Hippocampal formation (tissue), 2 donors: ENCODE measurements at regions not wholly inside any gene's neighbourhood (a gene's known extent, or its start where the extent isn't known, plus 50 kb on each side); places are given as distances from the start of the nearest gene placed in this dataset.
"Not testable (repeated sequence)": the region's sequence is repeated elsewhere in the genome, so short reads cannot be mapped to it uniquely, and the experiment has no call there.

Experiments used
- DNase-seq, 2 donors: peaks; one replicate each; lab custom pipeline; 2025; lab: John Stamatoyannopoulos, UW

- DNase-seq: no peak
These were observed 115.6 kb upstream of the METAP2 start for GRCh38 chr12:95358111-95359083.

- no peak for DNase-seq
These were observed 108.0 kb upstream of the METAP2 start for GRCh38 chr12:95365912-95366311.

- DNase-seq: no peak
These were observed 105.0 kb upstream of the METAP2 start for GRCh38 chr12:95368931-95369330.

- DNase-seq: no peak
These were observed 102.4 kb upstream of the METAP2 start for GRCh38 chr12:95371571-95371970.

GRCh38 chr12:95379481-95379880 is 94.5 kb upstream of the METAP2 start:
- DNase-seq: not testable (repeated sequence)

DNA sequence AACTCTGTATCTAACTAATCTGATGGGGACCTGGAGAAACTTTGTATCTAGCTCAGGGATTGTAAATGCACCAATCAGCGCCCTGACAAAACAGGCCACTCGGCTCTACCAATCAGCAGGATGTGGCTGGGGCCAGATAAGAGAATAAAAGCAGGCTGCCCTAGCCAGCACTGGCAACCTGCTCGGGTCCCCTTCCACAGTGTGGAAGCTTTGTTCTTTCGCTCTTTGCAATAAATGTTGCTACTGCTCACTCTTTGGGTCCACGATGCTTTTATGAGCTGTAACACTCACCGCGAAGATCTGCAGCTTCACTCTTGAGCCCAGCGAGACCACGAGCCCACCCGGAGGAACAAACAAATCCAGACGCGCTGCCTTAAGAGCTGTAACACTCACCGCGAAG is 93.6 kb upstream of the METAP2 start:
- not testable (repeated sequence) for DNase-seq

DNA sequence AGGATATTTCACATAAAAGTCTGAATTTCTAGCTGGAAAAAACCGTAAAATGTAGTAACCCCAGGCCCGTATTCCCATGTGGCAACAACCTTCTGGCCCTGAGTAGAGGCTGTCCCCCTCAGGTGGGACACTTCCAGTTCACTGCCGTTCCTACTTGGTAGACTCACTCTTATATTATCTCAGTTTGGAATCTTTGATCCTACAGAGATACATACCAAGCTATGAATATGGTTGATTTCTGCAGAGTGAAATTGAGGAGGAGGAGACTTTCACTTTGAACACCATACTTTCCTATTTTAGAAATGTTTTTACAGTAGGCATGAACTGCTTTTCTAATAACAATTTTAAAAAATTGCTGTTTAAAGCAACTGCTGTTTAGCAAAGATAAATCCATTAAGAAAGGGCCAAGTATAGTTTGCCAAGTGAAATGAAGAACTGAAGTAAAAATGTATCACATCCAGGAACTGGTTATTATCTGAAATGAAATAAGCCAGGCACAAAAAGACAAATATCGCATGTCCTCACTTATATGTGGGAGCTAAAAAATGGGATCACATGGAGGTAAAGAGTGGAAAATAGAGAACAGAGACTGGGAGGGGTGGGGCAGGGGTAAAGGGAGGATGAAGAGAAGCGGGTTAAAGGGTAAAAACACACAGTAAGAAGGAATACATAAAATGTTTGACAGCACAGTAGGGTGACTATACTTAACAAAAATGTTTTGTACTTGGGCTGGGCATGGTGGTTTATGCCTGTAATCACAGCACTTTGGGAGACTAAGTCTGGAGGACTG is 92.8 kb upstream of the METAP2 start:
- DNase-seq: no peak

GRCh38 chr12:95383920-95384319 is 90.0 kb upstream of the METAP2 start:
- DNase-seq: not testable (repeated sequence)

- DNase-seq: no peak
These were observed 89.2 kb upstream of the METAP2 start for GRCh38 chr12:95384785-95385184.

- peak; percentile 3 to 5 for DNase-seq
These were observed 88.5 kb upstream of the METAP2 start for GRCh38 chr12:95385246-95386035.

DNA sequence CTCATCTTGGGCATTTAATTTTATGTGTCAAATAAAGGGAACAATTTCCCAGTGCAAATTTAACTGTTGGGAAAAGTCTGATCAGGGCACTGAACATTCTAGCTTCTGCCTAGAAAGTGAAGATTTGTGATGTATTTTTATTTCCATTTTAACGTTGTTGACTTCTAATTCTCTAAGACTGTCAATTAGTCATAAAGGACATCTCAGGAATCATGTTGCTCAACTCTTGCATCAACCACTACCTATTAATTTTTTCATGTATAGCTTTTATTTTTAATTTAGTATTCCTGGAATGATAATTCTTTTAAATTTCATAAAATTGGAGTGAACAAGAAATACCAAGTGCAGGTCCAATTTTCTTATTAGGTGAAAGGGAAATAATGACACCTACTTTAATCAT is 87.9 kb upstream of the METAP2 start:
- no peak for DNase-seq

DNA sequence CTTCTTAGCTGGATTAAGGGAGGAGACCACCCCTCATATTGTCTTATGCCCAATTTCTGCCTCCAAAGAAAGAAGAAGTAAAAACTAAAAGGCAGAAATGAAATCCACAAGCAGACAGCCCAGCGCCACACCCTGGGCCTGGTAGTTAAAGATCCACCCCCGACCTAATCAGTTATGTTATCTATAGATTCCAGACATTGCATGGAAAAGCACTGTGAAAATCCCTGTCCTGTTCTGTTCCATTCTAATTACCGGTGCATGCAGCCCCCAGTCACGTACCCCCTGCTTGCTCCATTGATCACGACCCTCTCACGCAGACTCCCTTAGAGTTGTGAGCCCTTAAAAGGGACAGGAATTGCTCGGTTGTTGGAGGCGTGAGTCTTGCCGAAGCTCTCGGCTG is 85.7 kb upstream of the METAP2 start:
- not testable (repeated sequence) for DNase-seq

DNA sequence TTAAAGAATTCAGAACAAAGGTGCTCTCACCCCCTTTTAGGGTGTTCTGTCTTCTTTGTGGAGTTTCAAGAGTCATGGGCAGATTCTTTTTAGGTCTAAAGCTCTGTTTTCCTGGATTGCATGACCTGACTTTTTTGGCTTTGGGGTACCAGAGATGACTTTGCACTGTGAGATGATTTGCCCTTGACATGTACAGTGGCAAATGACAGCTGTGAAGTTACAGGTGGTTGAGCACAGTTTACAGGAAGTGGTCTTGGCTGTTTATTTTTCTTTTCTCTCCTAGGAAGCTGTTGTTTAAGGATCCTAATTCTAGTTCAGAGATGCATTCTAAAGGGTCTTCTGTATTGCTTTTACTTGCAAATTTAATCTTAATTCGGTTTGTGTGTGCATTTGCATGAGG is 83.8 kb upstream of the METAP2 start:
- DNase-seq: no peak

DNA sequence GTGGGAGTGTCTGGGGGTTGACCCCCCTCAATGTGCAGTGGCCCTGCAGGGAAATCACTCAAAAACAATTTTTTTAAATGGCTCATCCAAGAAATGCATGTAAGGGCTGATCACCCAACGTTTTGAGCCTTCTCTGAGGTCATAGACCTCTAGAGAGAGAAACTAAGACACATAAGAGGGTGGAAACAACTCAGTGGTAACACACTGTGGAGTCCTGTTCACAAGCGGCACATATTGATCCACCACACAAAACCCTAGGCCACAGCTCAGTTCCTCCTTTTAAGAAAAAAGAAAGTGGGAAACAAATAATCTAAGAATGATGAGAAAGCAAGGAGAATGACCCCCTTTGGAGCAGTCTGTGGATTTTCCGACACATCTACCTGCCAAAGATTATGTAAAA is 83.0 kb upstream of the METAP2 start:
- no peak for DNase-seq

GRCh38 chr12:95393191-95393790 is 80.7 kb upstream of the METAP2 start:
- DNase-seq: no peak

DNA sequence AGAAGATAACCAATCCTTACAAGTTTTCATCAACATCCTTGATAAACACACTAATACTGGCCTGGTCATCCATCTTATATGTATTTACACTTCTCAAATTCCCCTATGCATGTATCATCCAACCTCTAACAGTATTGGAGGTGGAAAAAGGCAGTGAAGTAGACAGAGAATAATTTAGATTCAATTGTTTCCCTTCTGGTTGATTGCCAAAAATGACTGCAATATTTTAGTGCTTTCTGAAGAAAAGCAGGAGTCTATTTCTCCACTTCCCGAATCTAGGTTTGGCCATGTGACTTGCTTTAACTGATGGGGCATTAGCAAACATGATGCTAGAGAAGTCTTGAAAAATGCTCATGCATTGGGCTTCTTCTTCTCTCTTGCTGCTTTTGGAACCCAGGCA is 78.3 kb upstream of the METAP2 start:
- DNase-seq: no peak

- DNase-seq: no peak
These were observed 77.0 kb upstream of the METAP2 start for GRCh38 chr12:95396849-95397468.

GRCh38 chr12:95397571-95397970 is 76.4 kb upstream of the METAP2 start:
- no peak for DNase-seq

- no peak for DNase-seq
These were observed 71.9 kb upstream of the METAP2 start for GRCh38 chr12:95402096-95402495.

DNA sequence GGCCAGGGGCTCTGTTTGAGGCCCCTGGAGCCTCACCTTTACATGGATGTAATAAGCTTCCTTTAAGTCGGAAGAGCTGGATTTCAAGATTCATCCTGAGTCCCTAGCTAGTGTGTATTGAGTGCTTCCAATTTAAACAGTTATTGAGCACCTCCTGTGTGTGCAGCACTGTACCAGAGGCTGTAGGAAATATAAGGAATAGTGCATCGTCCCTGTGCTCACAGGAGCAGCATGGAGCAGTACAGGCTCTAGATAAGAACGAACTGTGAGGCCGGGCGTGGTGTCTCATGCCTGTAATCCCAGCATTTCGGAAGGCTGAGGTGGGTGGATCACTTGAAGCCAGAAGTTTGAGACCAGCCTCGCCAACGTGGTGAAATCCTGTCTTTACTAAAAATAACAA is 65.8 kb upstream of the METAP2 start:
- no peak for DNase-seq

GRCh38 chr12:95411057-95411456 is 62.9 kb upstream of the METAP2 start:
- DNase-seq: no peak
